ENCODE measurements at regions not wholly inside any gene's neighbourhood (a gene's known extent, or its start where the extent isn't known, plus 50 kb on each side); places are given as distances from the start of the nearest gene placed in this dataset.

DNA sequence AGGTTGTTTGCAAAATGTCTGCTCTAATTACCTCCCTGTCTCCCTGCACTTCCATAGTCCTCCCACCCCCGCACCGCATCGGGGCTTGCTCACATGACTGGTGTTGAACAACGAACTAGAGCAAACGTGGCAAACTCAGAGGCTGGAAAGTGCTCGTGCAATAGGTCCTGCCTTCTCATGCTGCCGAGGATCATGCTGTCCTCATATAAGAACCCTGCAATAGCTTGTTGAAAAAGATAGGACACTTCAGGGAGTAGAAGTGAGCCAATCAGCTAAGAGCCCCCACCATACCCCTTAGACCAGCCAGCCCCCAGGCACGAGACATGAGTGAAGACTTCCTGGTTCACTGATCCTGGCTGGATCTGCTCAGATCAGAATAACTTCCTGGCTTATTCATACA, 219.2 kb downstream of the C6orf118 start:
- Histone ChIP-seq H3K23ac (ENCODE audit: insufficient read length, low read depth, low read length) (no peak overlapping the region), H3K9ac (ENCODE audit: extremely low read depth, insufficient read length, low read length) (no peak overlapping the region), H4K8ac (replicated peaks; ENCODE audit: insufficient read length, low read depth, low read length) (no peak overlapping the region), H2BK5ac (ENCODE audit: insufficient read length, low read length) (no peak overlapping the region), H3K56ac (ENCODE audit: insufficient read length, low read depth, low read length) (no peak overlapping the region), H3K4me2 (ENCODE audit: insufficient read depth, insufficient read length, low read length) (no peak overlapping the region), H3K4ac (ENCODE audit: low read depth, low read length) (no peak overlapping the region), H2BK120ac (ENCODE audit: low read depth, low read length, poor library complexity, severe bottlenecking) (no peak overlapping the region), H3K23me2 (ENCODE audit: insufficient read length, low read depth, low read length, poor library complexity, severe bottlenecking) (no peaks in the 10 kb centered on the region), H3K27ac (ENCODE audit: insufficient read length, low read depth, low read length) (no peak overlapping the region), H3K27me3 (ENCODE audit: insufficient read depth, low read length) (no peaks in the 10 kb centered on the region), H2AK5ac (ENCODE audit: insufficient read length, low read length) (no peak overlapping the region), H2AFZ (ENCODE audit: low read length) (no peak overlapping the region), H4K20me1 (ENCODE audit: control insufficient read depth, insufficient read depth, insufficient read length) (no peaks in the 10 kb centered on the region), H3K9me3 (ENCODE audit: control insufficient read depth, low read depth, low read length) (no peaks in the 10 kb centered on the region), H3T11ph (ENCODE audit: low read length) (no peak overlapping the region), H4K5ac (ENCODE audit: insufficient read length, low read depth, low read length) (no peak overlapping the region), H3K18ac (ENCODE audit: insufficient read length, low read depth, low read length) (no peak overlapping the region), H2BK12ac (ENCODE audit: insufficient read length, low read depth, low read length) (no peak overlapping the region), H4K91ac (ENCODE audit: insufficient read length, low read depth, low read length) (no peak overlapping the region), H3K4me1 (ENCODE audit: insufficient read depth, low read length) (no peaks in the 10 kb centered on the region), H3K79me1 (ENCODE audit: insufficient read depth, low read depth, low read length, poor library complexity, severe bottlenecking) (no peaks in the 10 kb centered on the region), H3K79me2 (ENCODE audit: insufficient read depth, low read length) (no peaks in the 10 kb centered on the region), H2BK15ac (ENCODE audit: low read depth, low read length) (no peak overlapping the region), H3K14ac (ENCODE audit: insufficient read depth, low read length) (no peak overlapping the region), H2BK20ac (ENCODE audit: low read depth, low read length, poor library complexity, severe bottlenecking) (no peak overlapping the region)
- Mint-ChIP-seq H3K4me1 (no peaks in the 10 kb centered on the region), H3K9me3 (peaks cover 12 to 13% of the 10 kb centered on the region in 2 experiments), H3K27ac (no peak overlapping the region), H3K27me3 (ENCODE audit: low read depth) (no peaks in the 10 kb centered on the region), H3K4me3 (no peak overlapping the region), H3K36me3 (ENCODE audit: insufficient read depth in 1 of 3, low read depth in 3 of 3) (peaks cover 2 to 15% (median 9%) of the 10 kb centered on the region in 3 experiments; a peak in 6 of 7 replicates)
- TF ChIP-seq, protein P1, sequence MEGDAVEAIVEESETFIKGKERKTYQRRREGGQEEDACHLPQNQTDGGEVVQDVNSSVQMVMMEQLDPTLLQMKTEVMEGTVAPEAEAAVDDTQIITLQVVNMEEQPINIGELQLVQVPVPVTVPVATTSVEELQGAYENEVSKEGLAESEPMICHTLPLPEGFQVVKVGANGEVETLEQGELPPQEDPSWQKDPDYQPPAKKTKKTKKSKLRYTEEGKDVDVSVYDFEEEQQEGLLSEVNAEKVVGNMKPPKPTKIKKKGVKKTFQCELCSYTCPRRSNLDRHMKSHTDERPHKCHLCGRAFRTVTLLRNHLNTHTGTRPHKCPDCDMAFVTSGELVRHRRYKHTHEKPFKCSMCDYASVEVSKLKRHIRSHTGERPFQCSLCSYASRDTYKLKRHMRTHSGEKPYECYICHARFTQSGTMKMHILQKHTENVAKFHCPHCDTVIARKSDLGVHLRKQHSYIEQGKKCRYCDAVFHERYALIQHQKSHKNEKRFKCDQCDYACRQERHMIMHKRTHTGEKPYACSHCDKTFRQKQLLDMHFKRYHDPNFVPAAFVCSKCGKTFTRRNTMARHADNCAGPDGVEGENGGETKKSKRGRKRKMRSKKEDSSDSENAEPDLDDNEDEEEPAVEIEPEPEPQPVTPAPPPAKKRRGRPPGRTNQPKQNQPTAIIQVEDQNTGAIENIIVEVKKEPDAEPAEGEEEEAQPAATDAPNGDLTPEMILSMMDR (conservative IDR thresholded peaks at IDR 0.05) = no peak
- WGBS (ENCODE audit: extremely low coverage, insufficient read length, low lambda C conversion rate) = no CpG with 5 or more reads among the region's 8 CpGs
- no peak for DNase-seq

Data from H9 (cell line).